Activated naive CD4-positive, alpha-beta T cell treated with anti-CD3 and anti-CD28 coated beads, Interleukin-2, amount 50 U/mL, for 16 hours (primary cell): ENCODE measurements at regions not wholly inside any gene's neighbourhood (a gene's known extent, or its start where the extent isn't known, plus 50 kb on each side); places are given as distances from the start of the nearest gene placed in this dataset.
"Not testable (repeated sequence)": the region's sequence is repeated elsewhere in the genome, so short reads cannot be mapped to it uniquely, and the experiment has no call there.

Experiments
- DNase-seq: peaks from one replicate; pipeline ENCODE4 v3.0.0-alpha.2; 2020

- DNase-seq = no peak
Observed at GRCh38 chr4:78692822-78693170, 83.4 kb upstream of the BMP2K start.

DNA sequence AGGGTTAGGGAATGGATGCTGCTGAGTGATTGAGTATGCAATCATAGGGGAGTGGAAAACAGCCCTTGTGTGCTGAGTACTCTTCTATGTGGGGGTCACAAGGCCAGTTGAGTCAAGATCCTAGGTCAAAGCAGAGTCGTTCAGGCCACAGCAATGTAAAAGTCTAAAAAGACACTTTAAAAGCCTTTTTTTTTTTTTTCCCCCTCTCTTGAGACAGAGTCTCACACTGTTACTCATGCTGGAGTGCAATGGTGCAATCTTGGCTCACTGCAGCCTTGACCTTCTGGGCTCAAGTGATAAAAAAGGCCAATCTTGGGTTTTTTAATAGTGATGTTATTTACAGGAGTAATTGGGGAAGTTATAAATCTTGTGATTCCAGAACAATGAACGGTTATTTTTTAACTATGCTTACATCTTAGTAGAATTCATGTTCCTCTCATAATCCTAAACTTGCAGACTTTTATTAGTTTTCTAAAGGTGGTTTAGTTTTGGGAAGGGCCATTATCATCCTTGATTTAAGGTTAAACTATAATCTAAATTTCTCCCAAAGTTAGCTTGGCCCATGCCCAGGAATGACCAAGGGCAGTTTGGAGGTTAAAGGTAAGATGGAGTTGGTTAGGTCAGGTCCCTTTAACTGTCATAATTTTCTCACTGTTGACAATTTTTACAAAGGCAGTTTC, 82.2 kb upstream of the BMP2K start:
- DNase-seq = no peak

DNA sequence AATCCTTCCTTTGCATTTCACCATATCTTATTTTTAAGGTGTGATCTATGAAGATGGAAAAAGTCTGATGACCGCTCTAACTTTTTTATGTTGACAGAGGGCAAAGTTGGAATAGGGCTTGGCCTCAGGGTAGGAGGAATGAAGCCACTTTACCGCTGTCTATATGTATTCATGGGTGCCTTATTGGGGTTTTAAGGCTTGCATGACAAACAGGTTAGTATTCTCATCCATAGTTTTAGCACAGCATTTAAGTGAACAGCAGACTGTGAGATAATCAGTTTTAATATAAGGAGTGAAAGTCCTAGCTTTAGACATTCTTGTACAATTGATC, 81.7 kb upstream of the BMP2K start:
- DNase-seq = no peak

- DNase-seq = no peak
Observed at GRCh38 chr4:78695910-78696309, 80.2 kb upstream of the BMP2K start.

- no peak for DNase-seq
Observed at GRCh38 chr4:78703079-78703478, 73.1 kb upstream of the BMP2K start.

GRCh38 chr4:78704317-78704716, 71.8 kb upstream of the BMP2K start:
- DNase-seq = no peak

- no peak for DNase-seq
Observed at GRCh38 chr4:78704981-78705683, 71.0 kb upstream of the BMP2K start.

DNA sequence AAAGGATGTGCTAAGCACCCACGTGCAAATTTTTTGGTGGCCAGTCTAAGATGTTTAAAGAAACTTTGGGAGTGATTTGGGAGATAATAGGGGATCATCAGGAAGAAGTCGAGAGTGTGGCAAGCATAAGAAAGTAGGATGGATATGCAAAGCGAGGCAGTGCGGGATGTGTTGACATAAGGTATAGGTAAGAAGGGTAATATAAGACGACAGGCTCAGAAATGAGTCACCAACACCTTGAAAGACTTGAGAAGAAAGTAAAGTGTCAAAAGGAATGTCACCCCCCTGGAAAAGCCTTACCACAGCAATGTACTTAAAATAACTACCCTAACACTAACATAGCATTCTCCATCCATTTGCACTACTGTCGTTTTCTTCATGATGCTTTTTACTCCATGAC, 69.8 kb upstream of the BMP2K start:
- DNase-seq = no peak

- DNase-seq = no peak
Observed at GRCh38 chr4:78707268-78707667, 68.9 kb upstream of the BMP2K start.

DNA sequence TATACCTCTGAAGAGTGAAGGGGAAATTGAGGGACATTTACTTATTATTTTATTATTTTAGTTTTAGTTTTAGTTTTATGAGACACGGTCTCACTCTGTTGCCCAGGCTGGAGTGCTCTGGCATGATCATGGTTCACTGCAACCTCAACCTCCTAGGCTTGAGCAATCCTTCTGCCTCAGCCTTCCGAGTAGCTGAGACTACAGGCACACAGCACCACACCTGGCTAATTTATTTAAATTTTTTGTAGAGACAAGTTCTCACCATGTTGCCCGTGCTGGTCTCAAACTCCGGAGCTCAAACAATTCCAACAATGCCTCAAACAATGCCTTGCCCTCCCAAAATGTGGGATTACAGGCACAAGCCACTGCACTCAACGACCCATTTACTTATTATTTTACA, 68.4 kb upstream of the BMP2K start:
- no peak for DNase-seq

DNA sequence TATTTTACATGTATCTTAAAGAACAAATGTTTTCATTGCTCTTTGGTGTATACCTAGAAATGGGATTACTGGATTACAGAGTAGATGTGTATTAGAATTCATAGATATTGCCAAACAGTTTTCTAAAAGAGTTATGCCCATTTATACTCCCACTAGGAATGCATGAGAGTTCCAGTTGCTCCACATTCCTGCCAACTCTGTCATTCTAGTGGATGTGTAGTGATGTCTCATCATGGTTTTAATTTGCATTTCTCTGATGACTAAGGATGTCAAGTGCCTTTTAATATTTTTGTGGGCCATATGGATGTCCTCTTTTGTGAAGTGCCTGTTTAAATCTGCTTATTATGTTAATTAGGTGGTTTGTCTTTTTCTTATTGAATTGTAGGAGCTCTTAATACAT, 65.6 kb upstream of the BMP2K start:
- no peak for DNase-seq

DNA sequence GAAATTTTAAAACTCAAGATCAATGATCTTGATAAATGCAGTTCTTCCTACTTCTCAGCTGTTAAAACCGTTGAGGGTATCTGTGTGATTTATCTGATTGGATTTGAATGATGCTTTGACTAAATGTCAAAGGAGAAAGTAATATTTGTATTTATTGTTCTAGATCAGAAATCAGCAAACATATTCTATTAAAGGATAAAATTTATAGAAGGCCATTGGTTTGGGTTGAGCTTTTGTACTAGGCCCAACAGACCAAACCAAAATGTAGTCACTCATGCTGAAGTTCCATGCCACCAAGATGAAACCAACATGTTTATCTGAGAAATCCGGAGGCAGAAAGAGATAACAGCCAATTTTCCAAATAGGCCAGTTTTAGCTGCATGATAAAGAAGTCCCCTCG, 64.5 kb upstream of the BMP2K start:
- DNase-seq = no peak

GRCh38 chr4:78714598-78714997, 61.6 kb upstream of the BMP2K start:
- not testable (repeated sequence) for DNase-seq

DNA sequence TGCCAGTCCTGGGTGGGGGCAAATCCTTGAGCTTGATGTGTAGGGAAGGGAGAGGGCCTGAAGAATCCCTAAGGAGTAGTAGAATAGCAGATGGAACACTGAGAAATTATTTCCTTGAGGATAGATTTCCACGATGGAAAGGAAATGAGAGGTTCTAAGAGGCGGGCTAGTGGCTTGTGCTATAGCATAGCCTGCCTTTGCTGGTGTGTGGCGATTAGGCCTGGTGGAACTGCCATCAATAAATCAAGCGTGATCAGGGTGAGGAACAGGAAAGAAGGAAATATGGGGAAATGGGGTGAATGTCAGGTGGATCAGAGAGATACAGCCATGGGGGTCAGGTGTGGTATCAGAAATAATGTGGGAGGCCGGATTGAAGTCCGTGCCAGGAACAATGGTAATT, 60.8 kb upstream of the BMP2K start:
- not testable (repeated sequence) for DNase-seq

DNA sequence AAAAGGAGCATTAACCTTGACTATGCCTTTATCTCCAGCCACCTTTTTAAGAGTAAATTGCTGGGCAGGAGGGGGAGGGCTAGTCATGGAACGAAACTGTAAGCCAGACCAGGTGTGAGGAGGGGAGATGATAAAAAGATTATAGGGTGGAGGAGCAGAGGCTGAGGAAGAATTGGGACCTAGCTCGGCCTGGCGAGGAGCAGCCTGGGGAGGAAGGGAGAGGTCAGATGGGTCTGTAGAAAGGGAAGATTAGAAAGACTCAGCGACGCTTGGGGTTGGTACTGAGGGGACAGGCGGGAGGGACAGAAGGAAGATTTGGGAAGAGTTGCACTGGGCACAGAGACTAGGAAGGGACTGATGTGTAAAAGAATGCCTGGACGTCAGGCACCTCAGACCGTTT, 58.4 kb upstream of the BMP2K start:
- DNase-seq = not testable (repeated sequence)

- DNase-seq = no peak
Observed at GRCh38 chr4:78720204-78720603, 55.9 kb upstream of the BMP2K start.

- peak; percentile 11 for DNase-seq
Observed at GRCh38 chr4:78720994-78721677, 55.0 kb upstream of the BMP2K start.

- no peak for DNase-seq
Observed at GRCh38 chr4:78721747-78722146, 54.4 kb upstream of the BMP2K start.

GRCh38 chr4:78722320-78722719, 53.8 kb upstream of the BMP2K start:
- no peak for DNase-seq

- DNase-seq = no peak
Observed at GRCh38 chr4:78722878-78723277, 53.3 kb upstream of the BMP2K start.
